Heart right ventricle (tissue), 16 donors: ENCODE measurements at regions not wholly inside any gene's neighbourhood (a gene's known extent, or its start where the extent isn't known, plus 50 kb on each side); places are given as distances from the start of the nearest gene placed in this dataset.

Experiments
- ATAC-seq, 8 donors: fragments of 200-7000 bp; cut with Tn5 transposase; one replicate each; pipeline ENCODE4 v1.9.1; 2020; ENCODE audit warnings: mild to moderate bottlenecking in 8 of 8, moderate library complexity in 8 of 8, moderate number of reproducible peaks in 1 of 8
- DNase-seq, 2 donors: peaks; one replicate each; pipeline ENCODE4 v3.0.0-alpha.2; 2020
- H3K27ac ChIP-seq, 10 donors: fragments of 200-600 bp; sonication (generic) in 2 of 10; one replicate each; pipeline versions ENCODE4 v1.5.0 to v1.8.0; 2020 to 2022; ENCODE audit warnings: mild to moderate bottlenecking in 3 of 10
- H3K27me3 ChIP-seq, 7 donors: fragments of 200-600 bp; one replicate each; pipeline ENCODE4 v1.8.0; 2021 to 2022; ENCODE audit warnings: mild to moderate bottlenecking in 2 of 7
- H3K36me3 ChIP-seq, 9 donors: fragments of 200-600 bp; sonication (generic) in 1 of 9; one replicate each; pipeline versions ENCODE4 v1.5.0 to v1.8.0; 2020 to 2022; ENCODE audit warnings: mild to moderate bottlenecking in 2 of 9
- H3K4me1 ChIP-seq, 9 donors: fragments of 200-600 bp; sonication (generic) in 1 of 9; one replicate each; pipeline versions ENCODE4 v1.5.0 to v1.8.0; 2020 to 2022; ENCODE audit warnings: mild to moderate bottlenecking in 4 of 9
- H3K4me3 ChIP-seq, 10 donors: fragments of 200-600 bp; sonication (generic) in 2 of 10; one replicate each; pipeline versions ENCODE4 v1.5.0 to v1.8.0; 2020 to 2022; ENCODE audit warnings: mild to moderate bottlenecking in 7 of 10, moderate library complexity in 2 of 10
- H3K9me3 ChIP-seq, 11 donors: fragments of 200-600 bp in 10 of 11; sonication (generic) in 2 of 11; one replicate each; pipeline versions ENCODE4 v1.5.0 to v1.8.0; 2013 to 2022; ENCODE audit warnings: mild to moderate bottlenecking in 2 of 11, control low read depth in 1 of 11, moderate library complexity in 1 of 11
- WGBS, 2 donors: extraction: QIAGEN DNeasy Blood & Tissue Kit; methylation state at CpG; one replicate each; pipeline ENCODE4 v1.1.7; 2013; ENCODE audit warnings: inconsistent platforms in 1 of 2; 5-methylcytosine and 5-hydroxymethylcytosine counted together
- intact Hi-C, 10 donors: fragments of 100-400 bp; cut with DNase I; formaldehyde crosslinking; loops; one replicate each; pipeline versions ENCODE4 v1.11.1 to v1.14.2; 2022
- TF ChIP-seq, protein P1 (sequence below), 9 donors: fragments of 200-600 bp; sonication (generic) in 2 of 9; IDR thresholded peaks; one replicate each; pipeline versions ENCODE4 v1.5.0 to v1.8.0; 2021 to 2022; ENCODE audit warnings: antibody characterized with exemption in 9 of 9, mild to moderate bottlenecking in 5 of 9, moderate library complexity in 1 of 9
- donor health status: Arrhythmogenic right ventricular cardiomyopathy.
- donor health status: ischemic (EF 13 %, LVEDD 7.1; RV severe dilation, severe dysfunction).
- donor health status: healthy with polysubstance abuse.
- donor health status: DM: no; HTN: yes; CAD: no.
- donor health status: DM: no; HTN: no; CAD: no.
- donor health status: ischemic (EF 25% LVEDD 6.9; RV normal size, moderate dysfunction).
- donor health status: ischemic (EF 25% LVEDD 5.7; RV mildly dilated, moderate dysfunction).
- donor health status: healthy.
- donor health status: DM: yes; HTN: yes; CAD: no.
- donor health status: Ischemic cardiomyopathy.
- donor health status: ischemic (EF 35%, LVEDD 5.7; RV mildly dilated, moderate dysfunction).
- donor health status: nonischemic (EF 11% LVEDD 7.7; RV severe dilation, severe dysfunction).
- donor health status: DM: yes; HTN: yes; CAD: no.
- donor health status: PGD.
- donor health status: ischemic (EF 29% LVEDD 5.4; RV normal size, mild dysfunction).
- donor health status: nonischemic (EF 23%, LVEDD 6.1; RV moderate dilation, normal function).

DNA sequence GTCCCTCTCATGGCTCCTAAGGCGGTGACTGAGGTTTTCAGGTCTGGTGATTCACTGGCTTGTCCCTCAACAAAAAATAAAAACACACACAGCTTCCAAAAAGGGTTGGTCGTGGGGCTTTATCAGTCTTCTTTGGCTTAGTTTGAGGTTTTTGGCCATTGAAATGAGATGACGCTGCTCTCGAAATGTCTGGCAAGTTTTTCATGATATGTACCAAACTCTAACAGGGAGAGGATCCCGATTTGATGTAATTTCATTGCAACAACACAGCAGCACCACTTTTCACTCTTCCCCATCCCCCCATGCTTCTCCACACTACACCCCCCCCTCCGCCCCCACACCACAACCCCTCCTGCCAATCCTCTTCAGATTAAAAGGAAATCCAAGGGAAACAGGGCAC, 187.1 kb upstream of the NFIA start:
- peaks cover 2 to 55% (median 27%) of the 10 kb centered on the region in 9 donors for H3K4me1 ChIP-seq
- H3K27ac ChIP-seq = peak overlapping the region in 7 of 10 donors; percentile 23 to 79 (median 65)
- H3K36me3 ChIP-seq = no peaks in the 10 kb centered on the region
- intact Hi-C loops = no loop called here
- H3K9me3 ChIP-seq = no peaks in the 10 kb centered on the region
- TF ChIP-seq, protein P1, sequence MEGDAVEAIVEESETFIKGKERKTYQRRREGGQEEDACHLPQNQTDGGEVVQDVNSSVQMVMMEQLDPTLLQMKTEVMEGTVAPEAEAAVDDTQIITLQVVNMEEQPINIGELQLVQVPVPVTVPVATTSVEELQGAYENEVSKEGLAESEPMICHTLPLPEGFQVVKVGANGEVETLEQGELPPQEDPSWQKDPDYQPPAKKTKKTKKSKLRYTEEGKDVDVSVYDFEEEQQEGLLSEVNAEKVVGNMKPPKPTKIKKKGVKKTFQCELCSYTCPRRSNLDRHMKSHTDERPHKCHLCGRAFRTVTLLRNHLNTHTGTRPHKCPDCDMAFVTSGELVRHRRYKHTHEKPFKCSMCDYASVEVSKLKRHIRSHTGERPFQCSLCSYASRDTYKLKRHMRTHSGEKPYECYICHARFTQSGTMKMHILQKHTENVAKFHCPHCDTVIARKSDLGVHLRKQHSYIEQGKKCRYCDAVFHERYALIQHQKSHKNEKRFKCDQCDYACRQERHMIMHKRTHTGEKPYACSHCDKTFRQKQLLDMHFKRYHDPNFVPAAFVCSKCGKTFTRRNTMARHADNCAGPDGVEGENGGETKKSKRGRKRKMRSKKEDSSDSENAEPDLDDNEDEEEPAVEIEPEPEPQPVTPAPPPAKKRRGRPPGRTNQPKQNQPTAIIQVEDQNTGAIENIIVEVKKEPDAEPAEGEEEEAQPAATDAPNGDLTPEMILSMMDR (IDR thresholded peaks at IDR 0.05) = no peak
- DNase-seq (no peak), ATAC-seq (peak; percentile 18 to 63 (median 40))
- H3K4me3 ChIP-seq = no peak overlapping the region
- 34 to 57% methylated on average over 6 of the region's 6 CpGs for WGBS, 2 donors
- H3K27me3 ChIP-seq = no peaks in the 10 kb centered on the region

DNA sequence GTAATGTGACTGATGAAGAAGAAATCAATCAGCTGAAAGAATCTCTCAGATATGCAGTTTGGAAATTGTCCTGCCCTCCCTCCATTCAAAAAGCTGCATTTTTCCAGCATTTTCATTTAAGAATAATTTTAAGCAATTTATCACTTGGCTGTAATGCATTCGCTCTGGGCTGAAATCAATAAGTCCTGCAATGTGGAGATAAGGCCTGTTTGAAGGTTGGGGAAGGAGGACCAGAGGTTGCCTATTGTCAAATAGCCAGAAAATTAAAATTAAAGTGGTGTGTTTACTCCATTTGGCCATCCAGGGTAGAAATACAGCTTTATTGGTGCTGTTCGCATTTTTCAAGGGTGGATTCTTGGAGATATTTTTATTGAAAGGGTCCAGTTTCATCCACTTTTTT, 187.6 kb upstream of the NFIA start:
- Histone ChIP-seq H3K4me3 (no peak overlapping the region), H3K27me3 (no peaks in the 10 kb centered on the region), H3K27ac (peak overlapping the region in 5 of 10 donors; percentile 57 to 79 (median 75)), H3K36me3 (no peaks in the 10 kb centered on the region), H3K9me3 (no peaks in the 10 kb centered on the region), H3K4me1 (peaks cover 2 to 50% (median 27%) of the 10 kb centered on the region in 9 donors)
- DNase-seq = no peak
- ATAC-seq = no peak
- TF ChIP-seq, protein P1 (IDR thresholded peaks at IDR 0.05) = no peak
- intact Hi-C loops = no loop called here
- WGBS, 2 donors = 80 to 89% methylated on average over 2 of the region's 2 CpGs

DNA sequence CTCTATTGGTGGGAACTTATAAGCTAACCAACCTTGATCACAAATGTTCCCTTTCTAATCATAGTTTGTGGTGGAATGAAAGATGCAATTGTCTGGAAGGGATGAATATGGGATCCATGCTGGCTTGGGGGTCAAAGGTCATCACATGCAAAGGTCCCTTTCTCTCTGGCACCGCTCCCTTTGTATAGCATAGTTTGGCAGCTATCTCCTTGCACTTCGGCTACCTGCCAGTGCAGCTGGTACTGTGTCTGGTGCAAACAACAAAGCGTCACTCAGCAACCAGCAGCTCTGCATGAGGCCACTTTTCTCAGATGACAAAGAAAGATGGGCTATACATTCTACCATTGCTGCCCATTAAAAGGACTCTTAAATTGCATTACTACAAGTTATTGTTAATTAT, 188.2 kb upstream of the NFIA start:
- WGBS, 2 donors = 67 to 73% methylated on average over 3 of the region's 3 CpGs
- Histone ChIP-seq H3K27me3 (no peaks in the 10 kb centered on the region), H3K36me3 (no peaks in the 10 kb centered on the region), H3K9me3 (no peaks in the 10 kb centered on the region), H3K27ac (no peak overlapping the region), H3K4me3 (no peak overlapping the region), H3K4me1 (peaks cover 2 to 47% (median 27%) of the 10 kb centered on the region in 9 donors)
- DNase-seq (no peak), ATAC-seq (peak in 3 of 8 donors; percentile 21 to 43 (median 33))
- intact Hi-C loops = no loop called here
- TF ChIP-seq, protein P1 (IDR thresholded peaks at IDR 0.05) = no peak

DNA sequence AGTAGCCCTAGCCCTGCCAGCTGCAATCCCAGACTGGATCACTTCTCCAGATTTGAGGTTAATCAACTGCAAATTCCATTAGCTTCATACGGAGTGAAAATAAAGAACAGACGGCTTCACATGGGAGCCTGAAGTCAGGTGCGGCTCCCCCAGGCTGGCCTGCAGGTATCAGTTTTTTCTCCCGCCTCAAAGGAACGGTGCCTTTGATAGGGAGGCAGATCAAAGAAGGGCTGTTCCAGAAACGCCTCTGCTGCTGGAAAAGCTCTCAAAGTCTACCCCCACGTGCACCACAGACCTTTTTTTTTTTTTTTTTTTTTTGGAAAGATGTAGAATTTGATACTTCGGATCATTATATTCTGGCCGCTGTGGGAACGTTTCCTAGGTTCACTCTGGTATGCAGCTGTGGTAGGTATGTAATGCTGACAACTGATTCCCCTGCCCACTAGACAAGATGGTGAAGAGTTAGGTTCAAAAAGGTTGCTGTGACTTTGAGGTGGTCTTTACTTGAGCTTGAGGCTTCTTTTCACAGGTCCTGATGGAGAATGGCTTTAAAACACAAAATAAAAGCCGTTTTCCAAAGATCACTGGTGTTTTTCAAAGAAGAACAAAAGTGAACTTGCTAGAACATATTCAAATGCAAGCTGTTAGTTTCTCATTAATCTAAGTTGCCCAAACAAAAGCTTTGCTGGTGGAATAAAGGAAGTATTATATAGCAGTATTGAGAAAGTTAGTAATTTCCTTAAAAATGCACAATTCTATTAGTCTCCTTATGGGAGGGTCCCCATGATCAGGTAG, 189.0 kb upstream of the NFIA start:
- WGBS, 2 donors = 74 to 75% methylated on average over 11 of the region's 11 CpGs
- no peaks in the 10 kb centered on the region for H3K9me3 ChIP-seq
- DNase-seq = no peak
- H3K27ac ChIP-seq = no peak overlapping the region
- peaks cover 2 to 41% (median 27%) of the 10 kb centered on the region in 9 donors for H3K4me1 ChIP-seq
- ATAC-seq = no peak
- intact Hi-C loops = no loop called here
- TF ChIP-seq, protein P1 (IDR thresholded peaks at IDR 0.05) = no peak
- H3K27me3 ChIP-seq = no peaks in the 10 kb centered on the region
- no peak overlapping the region for H3K4me3 ChIP-seq
- no peaks in the 10 kb centered on the region for H3K36me3 ChIP-seq
